GM21717 (cell line): ENCODE measurements at regions not wholly inside any gene's neighbourhood (a gene's known extent, or its start where the extent isn't known, plus 50 kb on each side); places are given as distances from the start of the nearest gene placed in this dataset.

ENCODE experiments used
- ATAC-seq: cut with Tn5 transposase; IDR thresholded peaks from one replicate; pipeline ENCODE4 v1.9.1; 2021; ENCODE audit warnings: mild to moderate bottlenecking, moderate library complexity; ENCODE audit not compliant: unreplicated experiment

- no peak for ATAC-seq
These were observed 74.0 kb upstream of the CTNNB1 start for GRCh38 chr3:41125258-41125657.

GRCh38 chr3:41126472-41126871, 72.8 kb upstream of the CTNNB1 start:
- no peak for ATAC-seq

- ATAC-seq, result no peak
These were observed 72.3 kb upstream of the CTNNB1 start for GRCh38 chr3:41126961-41127360.

DNA sequence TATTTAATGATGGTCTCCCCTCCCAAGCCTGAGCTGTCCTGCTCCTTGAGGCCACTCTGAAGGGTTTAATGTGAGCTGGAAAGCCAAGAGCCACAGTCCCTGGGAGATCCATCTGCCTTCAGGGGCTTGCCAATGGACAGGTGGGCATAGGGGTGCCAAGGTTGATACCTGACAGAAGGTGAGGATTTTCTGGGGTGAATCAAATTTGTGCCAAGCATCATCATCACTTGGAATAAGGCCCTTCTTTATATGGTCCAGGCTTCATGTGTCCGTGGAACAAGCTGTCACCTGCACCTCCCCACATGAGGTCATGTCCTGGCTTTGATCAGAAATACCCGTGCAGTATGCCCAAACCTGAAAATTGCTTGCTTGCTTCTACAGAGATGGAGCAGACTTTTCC, 71.9 kb upstream of the CTNNB1 start:
- no peak for ATAC-seq

DNA sequence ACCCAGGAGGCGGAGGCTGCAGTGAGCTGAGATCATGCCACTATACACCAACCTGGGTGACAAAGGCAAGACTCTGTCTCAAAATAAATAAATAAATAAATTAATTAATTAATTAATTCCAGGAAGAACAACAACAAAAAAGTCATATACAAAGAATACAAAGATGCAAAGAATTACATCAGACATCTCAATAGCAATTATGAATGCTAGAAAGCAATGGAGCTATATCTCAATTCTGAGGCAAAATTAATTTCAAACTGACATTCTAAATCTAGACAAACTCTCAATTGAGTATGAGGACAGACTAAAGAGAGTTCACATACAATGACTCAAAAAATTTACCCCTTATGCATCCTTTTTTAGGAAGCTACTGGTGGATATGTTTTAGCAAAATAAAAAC, 69.6 kb upstream of the CTNNB1 start:
- no peak for ATAC-seq

GRCh38 chr3:41131224-41131623, 68.1 kb upstream of the CTNNB1 start:
- no peak for ATAC-seq

DNA sequence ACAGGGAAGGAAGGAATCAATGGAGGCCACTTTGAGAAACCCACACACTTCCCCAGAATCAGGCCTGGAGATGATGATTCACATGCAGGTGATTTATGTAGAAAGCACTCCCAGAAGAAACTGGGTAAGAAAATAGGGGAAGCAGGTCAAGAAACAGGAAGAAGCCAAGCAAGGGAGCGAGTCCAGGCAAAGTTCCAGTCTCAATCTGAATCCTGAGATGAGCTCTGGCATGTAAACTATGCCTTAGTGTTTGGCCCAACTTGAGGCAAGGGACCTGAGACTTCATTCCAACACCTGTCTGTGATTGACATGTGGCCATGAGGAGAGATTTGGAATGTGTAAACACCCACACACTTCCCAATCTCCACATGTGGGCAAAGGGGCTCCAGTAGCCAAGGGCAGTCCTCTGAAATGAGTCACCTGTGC, 61.6 kb upstream of the CTNNB1 start:
- ATAC-seq, result no peak

DNA sequence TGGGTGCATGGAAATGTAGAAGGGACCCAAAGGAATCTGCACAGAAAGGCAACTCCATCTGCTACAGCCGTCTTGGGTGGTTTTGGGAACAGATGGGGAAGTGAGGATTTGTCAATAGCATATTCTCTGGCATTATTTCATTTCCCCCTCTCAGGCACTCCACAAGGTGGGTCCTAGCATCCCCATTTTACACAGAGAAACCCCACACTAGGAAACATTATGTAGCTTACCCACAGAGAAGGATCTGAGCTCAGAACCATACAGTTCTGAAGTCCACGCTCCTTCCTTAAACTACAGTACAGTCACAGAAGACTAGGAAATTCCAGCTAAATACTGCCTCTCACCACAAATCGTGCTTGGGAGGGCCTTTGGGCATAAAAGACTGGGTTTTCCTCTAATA, 61.2 kb upstream of the CTNNB1 start:
- no peak for ATAC-seq

DNA sequence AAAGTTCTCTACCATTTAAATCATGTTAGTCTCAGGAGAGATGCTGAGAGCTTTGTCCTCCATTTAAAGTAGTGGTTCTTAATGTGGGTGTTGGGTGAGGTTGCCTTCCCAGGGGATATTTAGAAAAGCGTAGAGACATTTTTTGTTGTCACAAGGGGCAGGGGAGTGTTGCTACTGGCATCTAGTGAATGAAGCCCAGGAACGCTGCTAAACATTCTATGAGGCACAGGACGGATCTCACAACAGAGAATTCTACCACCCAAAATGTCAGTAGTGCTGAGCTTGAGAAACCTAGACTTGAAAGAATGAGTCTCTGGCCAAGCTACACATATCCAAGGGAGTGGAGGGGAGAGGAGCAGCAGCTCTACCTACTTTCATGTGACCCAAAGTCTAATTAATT, 60.7 kb upstream of the CTNNB1 start:
- ATAC-seq, result no peak

DNA sequence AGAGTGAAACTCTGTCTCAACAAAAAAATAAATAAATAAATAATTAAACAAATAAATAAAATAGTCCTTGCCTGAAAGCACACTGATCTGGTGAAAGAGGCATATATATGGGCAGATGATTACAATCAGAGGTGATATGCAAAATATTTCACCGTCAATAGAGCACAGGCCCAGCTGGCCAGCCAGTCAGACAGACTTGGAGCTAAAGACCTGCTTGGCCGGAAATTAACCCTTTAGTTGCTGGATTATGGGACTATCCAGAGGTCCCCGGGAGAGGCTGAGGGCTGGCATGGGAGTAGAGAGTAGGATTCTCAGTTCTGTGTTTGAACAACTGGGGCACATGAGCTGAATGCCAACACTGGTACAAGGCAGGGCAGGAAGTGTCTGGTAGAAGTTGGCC, 59.1 kb upstream of the CTNNB1 start:
- ATAC-seq, result no peak

DNA sequence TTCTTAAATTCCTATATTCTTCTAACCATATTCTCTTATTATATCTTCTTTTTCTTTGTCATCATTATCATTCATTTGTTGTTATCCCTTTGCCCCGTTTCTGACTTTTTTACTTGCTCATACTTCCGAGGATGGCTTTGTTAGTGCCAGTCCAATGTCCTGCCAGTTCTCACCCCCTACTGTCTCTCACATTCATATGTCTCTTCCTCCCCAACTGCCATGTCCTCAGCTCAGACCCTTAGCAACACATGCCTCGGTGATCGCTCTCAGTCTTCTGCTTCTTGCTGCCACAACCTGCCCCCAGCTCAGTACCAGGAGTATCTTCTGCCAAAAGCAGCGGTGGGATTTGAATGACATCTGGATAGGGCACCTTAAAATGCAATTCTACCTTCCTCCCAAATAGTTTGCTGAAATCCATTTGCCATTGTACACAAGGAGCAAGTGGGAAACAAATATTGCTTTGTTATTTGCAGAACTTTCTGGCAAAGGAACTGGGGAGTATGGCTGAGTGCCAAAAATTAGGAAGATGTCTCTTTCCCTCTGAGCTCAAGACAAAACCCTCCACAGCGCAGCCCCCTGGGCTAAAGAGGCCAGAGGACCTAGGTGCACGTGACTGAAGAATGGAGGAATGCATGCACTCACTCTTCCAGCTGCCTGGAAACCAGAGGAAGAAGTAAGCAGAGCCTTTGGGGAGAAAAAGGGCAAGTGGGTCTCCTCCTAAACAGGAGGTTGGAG, 57.7 kb upstream of the CTNNB1 start:
- ATAC-seq, result no peak

GRCh38 chr3:41143421-41144031, 55.8 kb upstream of the CTNNB1 start:
- ATAC-seq, result no peak

DNA sequence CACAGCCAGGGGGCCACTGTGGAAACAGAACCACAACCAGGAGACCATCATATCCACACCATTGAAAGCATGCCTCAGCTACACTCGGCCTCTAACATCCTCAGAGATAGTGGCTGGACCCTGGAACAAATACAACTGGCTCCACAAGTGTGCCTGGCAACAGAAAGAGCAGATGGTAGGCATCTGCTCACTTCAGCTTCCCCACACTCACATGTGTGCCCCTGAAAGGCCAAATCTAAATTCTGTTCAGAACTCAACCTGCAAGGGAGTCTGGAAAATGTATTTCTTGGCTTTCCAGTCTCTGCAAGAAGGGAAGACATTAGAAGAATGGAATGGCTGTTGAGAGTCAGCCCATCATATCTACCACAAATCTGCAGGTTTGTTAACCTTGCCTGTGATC, 54.7 kb upstream of the CTNNB1 start:
- ATAC-seq, result no peak

DNA sequence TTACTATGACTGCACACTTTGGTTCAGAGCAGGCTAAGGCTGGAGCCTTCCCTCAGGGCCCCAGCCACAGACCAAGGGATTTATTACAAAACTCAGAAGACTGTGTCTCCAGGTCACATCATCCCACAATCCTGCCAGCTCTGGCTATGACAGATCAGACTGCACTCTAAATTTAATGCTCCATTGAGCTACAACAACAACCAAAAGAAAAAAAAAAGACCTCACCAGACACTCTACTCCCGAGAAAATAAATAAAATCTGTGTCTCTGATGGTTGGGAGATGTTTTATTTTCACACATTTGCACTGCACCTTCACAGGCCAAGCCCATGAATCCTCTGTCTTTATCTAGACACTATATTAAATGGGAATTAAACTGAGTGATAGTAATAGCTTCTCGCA, 50.8 kb upstream of the CTNNB1 start:
- ATAC-seq, result no peak

DNA sequence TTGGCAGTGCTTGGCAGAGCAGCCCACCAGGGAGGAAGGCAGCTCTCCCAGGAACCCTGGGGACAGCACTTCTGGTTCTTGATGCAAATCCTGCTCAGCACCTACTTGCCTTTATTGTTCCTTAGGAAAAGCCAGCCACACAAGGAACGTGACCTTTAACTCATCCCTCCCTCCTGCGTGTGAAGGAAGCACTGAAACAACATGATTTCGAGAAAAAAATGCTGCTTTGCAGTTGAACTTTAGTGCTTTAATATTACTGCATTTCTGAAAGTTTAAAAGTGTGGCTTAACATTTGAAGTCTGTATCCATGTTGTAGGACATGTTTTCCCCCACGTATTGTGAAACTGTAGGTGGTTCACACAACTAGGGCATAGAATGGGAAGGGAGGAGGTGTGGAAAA, 50.4 kb upstream of the CTNNB1 start:
- ATAC-seq, result no peak
